Dendritic cell treated with granulocyte-macrophage colony-stimulating factor and Interleukin-4, amounts not matched to agents 40 ng/mL and 50 ng/mL, for 4 days (primary cell): ENCODE measurements at regions not wholly inside any gene's neighbourhood (a gene's known extent, or its start where the extent isn't known, plus 50 kb on each side); places are given as distances from the start of the nearest gene placed in this dataset.
"Not testable (repeated sequence)": the region's sequence is repeated elsewhere in the genome, so short reads cannot be mapped to it uniquely, and the experiment has no call there.

Experiments
- H3K27ac Mint-ChIP-seq: one replicate; pipeline ENCODE4 v1.8.0; 2022; ENCODE audit warnings: mild to moderate bottlenecking, mixed read lengths
- H3K27me3 Mint-ChIP-seq: one replicate; pipeline ENCODE4 v1.8.0; 2022; ENCODE audit warnings: mild to moderate bottlenecking, mixed read lengths
- H3K36me3 Mint-ChIP-seq: one replicate; pipeline ENCODE4 v1.8.0; 2022; ENCODE audit warnings: low read depth, mixed read lengths
- H3K4me1 Mint-ChIP-seq: one replicate; pipeline ENCODE4 v1.8.0; 2022; ENCODE audit warnings: low read depth, mixed read lengths
- H3K4me3 Mint-ChIP-seq: one replicate; pipeline ENCODE4 v1.8.0; 2022; ENCODE audit warnings: mild to moderate bottlenecking, moderate library complexity, mixed read lengths
- H3K9me3 Mint-ChIP-seq: one replicate; pipeline ENCODE4 v1.8.0; 2022; ENCODE audit warnings: mixed read lengths
- intact Hi-C: fragments of 100-400 bp; cut with micrococcal nuclease; formaldehyde crosslinking; loops from one replicate; pipeline ENCODE4 v1.15.0; 2022

DNA sequence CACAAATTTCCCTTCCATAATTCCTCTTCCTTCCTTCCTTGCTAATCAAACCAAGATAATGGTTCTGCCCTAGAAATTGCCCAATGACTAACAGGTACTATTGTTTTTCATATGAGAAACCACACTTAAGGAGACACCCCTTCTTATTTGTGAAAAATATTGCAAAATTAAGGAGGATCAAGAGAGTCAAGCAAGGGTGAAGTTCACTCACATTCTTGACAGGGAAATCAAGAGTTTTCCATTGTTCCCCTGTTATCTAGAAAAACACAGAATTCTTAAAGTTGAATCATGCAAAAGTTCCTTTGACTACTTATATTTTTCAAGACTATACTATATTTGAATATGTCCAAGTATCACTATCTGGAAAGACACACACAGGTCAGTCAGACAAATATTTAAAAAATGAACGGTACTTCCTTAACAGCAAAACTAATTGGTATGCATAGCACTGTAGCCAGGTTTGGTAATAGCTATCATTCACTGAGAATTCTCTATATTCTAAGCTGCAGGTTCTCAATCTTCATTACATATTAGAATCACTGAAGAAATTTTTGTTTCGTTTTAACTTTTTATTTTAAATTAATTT, 897.2 kb downstream of the DIAPH3 start:
- intact Hi-C loops = no loop called here
- Mint-ChIP-seq H3K4me3 (no peak overlapping the region), H3K27me3 (no peaks in the 10 kb centered on the region), H3K36me3 (no peaks in the 10 kb centered on the region), H3K4me1 (no peaks in the 10 kb centered on the region), H3K27ac (no peak overlapping the region), H3K9me3 (no peaks in the 10 kb centered on the region)

DNA sequence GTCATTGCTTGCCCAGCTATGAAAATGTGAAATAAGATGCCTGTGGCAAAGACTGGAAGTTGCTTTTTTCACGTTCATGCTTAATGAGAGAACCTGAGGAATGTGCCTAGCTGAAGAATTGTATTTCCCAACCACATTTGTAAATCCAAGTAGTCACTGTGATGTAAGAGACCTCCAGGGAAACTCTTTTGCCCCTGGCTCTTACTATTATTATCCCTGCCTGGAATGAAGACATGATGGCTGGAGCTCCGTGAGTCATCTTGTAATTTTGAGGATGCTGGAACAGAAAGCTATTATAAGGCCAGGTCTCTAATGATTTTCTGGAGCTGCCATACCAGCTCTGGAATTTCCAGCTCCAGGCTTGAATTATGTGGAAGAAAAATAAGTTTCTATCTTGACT, 894.3 kb downstream of the DIAPH3 start:
- H3K27me3 Mint-ChIP-seq = no peaks in the 10 kb centered on the region
- H3K36me3 Mint-ChIP-seq = no peaks in the 10 kb centered on the region
- intact Hi-C loops = no loop called here
- no peak overlapping the region for H3K27ac Mint-ChIP-seq
- H3K4me3 Mint-ChIP-seq = no peak overlapping the region
- H3K9me3 Mint-ChIP-seq = no peaks in the 10 kb centered on the region
- no peaks in the 10 kb centered on the region for H3K4me1 Mint-ChIP-seq

DNA sequence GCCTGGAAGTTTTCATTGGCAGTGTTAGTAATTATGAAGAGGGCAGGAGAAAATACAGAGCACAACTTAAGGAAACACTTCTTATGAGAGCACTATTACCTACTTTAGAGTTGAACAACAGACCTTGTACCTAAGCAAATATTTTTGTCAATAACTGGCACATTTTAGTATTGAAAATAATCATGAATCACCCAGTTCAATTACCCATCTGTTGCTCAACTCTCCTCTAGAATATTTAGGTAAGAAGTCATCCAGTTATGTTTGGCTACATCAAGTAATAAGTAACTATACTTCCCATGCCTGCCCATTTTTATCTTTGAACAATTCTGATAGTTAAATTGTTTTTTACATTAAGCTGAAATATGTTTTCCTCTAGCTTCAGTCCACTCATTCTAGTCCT, 893.4 kb downstream of the DIAPH3 start:
- H3K9me3 Mint-ChIP-seq = no peaks in the 10 kb centered on the region
- H3K36me3 Mint-ChIP-seq = no peaks in the 10 kb centered on the region
- H3K4me3 Mint-ChIP-seq = no peak overlapping the region
- H3K4me1 Mint-ChIP-seq = no peaks in the 10 kb centered on the region
- intact Hi-C loops = no loop called here
- H3K27ac Mint-ChIP-seq = no peak overlapping the region
- H3K27me3 Mint-ChIP-seq = no peaks in the 10 kb centered on the region

DNA sequence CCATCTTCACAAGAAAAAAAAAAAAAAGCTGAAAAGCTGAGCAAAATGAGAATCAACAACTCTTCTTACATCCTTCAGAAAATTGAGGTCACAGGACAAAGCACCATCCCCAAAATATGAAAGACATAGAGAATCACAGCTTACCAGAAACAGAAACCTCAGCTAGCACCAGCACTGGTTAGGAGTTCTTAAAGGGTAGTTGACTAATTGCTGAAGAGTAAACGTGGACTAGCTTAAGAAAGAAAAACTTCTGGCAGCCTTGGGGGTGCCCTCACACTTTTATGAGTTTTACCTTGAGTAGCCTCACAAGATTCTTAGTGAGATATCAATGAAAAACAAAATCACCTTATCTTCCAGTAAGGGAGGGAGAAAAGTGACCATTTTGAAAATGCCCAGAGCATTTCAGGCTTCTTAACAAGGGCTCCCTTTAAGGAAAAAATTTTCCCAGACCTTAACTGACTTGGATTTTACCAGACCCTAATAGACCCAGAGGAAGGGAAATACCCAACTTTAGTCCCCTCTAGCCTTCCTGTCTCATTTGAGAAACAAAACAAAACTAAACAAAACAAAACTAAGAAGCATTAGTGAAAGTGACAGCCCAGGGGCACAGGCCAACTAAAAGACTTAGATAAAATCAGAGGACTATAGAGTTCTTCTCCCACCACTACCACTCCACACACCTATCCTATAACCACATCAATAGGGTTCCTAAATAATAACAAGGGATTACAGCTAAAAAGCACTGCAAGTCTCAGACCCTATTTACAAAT, 888.6 kb downstream of the DIAPH3 start:
- Mint-ChIP-seq H3K36me3 (no peaks in the 10 kb centered on the region), H3K4me3 (no peak overlapping the region), H3K27ac (no peak overlapping the region), H3K4me1 (no peaks in the 10 kb centered on the region), H3K27me3 (no peaks in the 10 kb centered on the region), H3K9me3 (no peaks in the 10 kb centered on the region)
- intact Hi-C loops = no loop called here

DNA sequence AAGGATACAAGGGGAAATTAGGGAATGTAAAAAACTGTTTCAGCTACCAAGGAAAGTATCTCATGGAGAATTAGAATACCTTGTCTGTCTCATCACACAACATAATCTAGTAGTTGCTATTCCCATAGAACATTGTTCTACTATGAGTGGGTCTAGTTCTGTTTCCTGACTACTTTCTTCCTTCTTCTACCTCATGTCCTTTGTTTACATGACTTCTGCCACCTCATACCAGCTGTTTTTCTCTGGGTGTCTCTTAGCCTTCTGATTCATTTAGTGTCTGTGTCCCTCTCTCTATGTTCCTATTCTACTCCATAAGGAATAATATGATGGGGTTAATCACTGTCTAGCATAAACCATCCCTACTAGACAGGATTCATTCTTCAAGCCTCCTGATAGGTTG, 887.3 kb downstream of the DIAPH3 start:
- no peaks in the 10 kb centered on the region for H3K36me3 Mint-ChIP-seq
- no peaks in the 10 kb centered on the region for H3K27me3 Mint-ChIP-seq
- H3K4me3 Mint-ChIP-seq = no peak overlapping the region
- no peaks in the 10 kb centered on the region for H3K4me1 Mint-ChIP-seq
- no peak overlapping the region for H3K27ac Mint-ChIP-seq
- intact Hi-C loops = no loop called here
- no peaks in the 10 kb centered on the region for H3K9me3 Mint-ChIP-seq

DNA sequence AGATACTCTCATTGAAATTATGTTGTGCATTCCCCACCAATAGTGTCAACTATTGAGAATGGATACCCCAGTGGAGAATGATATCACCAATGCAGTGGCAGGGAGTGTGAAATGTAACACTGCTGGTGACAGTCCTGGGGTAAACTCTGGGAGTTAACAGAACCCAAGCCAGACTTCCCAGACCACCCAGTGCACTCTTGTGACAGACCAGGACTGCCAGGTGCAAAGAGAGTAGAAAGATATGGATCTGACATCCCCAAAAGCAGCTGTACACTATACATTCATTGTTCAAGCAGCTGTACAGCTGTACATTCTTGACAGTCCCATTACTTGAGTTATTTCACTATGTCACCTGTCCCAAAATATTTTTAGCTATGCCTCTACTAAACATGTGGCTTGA, 886.6 kb downstream of the DIAPH3 start:
- Mint-ChIP-seq H3K9me3 (no peaks in the 10 kb centered on the region), H3K4me3 (no peak overlapping the region), H3K27ac (no peak overlapping the region), H3K36me3 (no peaks in the 10 kb centered on the region), H3K27me3 (no peaks in the 10 kb centered on the region), H3K4me1 (no peaks in the 10 kb centered on the region)
- intact Hi-C loops = no loop called here

DNA sequence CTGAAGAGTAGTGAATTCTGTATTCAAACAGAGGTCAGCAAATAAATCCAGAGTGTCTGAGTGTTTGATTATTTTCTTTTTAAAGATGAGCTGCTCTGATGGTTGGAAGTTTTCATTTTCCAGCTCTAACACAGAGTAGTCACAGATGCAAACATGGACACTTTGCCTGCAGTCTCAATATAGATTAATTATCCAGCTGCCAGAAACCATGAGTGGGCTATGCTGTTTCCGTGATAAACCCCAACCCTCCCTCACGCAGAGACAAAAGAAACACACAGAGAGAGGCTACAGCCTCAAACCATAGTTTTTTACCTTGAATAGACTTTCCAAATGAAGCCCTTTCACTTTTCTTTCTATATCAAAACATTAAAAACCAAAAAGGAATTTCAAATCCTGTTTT, 884.7 kb downstream of the DIAPH3 start:
- Mint-ChIP-seq H3K4me1 (no peaks in the 10 kb centered on the region), H3K4me3 (no peak overlapping the region), H3K36me3 (no peaks in the 10 kb centered on the region), H3K27me3 (no peaks in the 10 kb centered on the region), H3K27ac (no peak overlapping the region), H3K9me3 (no peaks in the 10 kb centered on the region)
- intact Hi-C loops = no loop called here

DNA sequence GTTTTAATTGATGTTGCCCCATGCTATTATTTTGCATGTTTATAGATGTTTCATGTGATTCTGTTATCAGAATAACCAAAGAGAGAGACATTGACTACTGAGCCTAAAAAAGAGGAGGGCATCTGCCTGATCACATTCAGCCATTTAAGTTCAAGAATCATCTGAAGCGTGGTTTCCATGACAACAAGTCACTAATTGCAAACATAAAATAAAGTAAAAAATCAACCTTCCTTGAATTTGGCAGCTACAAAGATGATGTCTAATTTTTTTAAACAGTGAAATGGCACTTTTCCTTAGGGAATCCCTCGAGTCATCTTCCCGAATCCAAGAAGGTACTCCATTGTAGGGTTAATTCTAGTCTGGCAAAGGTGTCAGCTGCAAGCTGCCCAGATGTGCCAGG, 884.2 kb downstream of the DIAPH3 start:
- Mint-ChIP-seq H3K4me1 (no peaks in the 10 kb centered on the region), H3K27ac (no peak overlapping the region), H3K9me3 (no peaks in the 10 kb centered on the region), H3K4me3 (no peak overlapping the region), H3K36me3 (no peaks in the 10 kb centered on the region), H3K27me3 (no peaks in the 10 kb centered on the region)
- intact Hi-C loops = no loop called here

DNA sequence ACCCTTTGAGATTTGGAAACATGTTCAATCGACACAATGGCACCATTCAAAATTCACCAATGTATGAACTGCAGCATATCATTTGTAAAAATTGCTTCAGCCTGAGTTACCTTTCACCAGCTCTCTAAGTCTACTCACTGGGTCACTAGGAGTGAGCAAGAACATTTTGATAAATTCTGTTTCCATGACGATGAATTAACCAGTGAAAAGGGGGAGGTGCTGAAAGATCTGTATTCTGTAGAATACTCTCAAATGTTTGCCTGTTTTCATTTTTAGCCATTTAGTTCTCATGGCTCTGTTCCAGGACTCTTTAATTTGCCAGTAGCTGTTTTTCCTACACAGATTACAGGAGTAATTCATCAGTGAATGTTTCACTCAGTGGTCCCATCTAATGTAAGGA, 883.4 kb downstream of the DIAPH3 start:
- H3K4me1 Mint-ChIP-seq = no peaks in the 10 kb centered on the region
- intact Hi-C loops = no loop called here
- no peak overlapping the region for H3K27ac Mint-ChIP-seq
- no peaks in the 10 kb centered on the region for H3K27me3 Mint-ChIP-seq
- H3K4me3 Mint-ChIP-seq = no peak overlapping the region
- H3K36me3 Mint-ChIP-seq = no peaks in the 10 kb centered on the region
- H3K9me3 Mint-ChIP-seq = no peaks in the 10 kb centered on the region

DNA sequence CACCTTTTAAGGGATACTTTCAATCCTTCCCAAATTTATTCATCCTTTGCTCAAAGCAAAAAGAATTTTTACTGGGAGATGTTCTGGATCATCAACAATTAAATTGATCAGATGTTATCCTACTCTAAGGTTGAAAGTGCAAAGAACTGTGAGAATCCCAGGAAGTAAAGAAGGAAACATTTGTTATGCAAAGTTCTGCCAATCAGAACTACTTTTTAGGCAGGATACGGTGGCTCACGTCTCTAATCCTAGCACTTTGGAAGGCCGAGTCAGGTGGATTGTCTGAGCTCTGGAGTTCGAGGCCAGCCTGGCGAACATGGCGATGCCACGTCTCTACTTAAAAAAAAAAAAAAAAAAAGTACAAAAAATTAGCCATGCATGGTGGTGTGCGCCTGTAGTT, 882.3 kb downstream of the DIAPH3 start:
- no peak overlapping the region for H3K27ac Mint-ChIP-seq
- no peaks in the 10 kb centered on the region for H3K4me1 Mint-ChIP-seq
- intact Hi-C loops = no loop called here

DNA sequence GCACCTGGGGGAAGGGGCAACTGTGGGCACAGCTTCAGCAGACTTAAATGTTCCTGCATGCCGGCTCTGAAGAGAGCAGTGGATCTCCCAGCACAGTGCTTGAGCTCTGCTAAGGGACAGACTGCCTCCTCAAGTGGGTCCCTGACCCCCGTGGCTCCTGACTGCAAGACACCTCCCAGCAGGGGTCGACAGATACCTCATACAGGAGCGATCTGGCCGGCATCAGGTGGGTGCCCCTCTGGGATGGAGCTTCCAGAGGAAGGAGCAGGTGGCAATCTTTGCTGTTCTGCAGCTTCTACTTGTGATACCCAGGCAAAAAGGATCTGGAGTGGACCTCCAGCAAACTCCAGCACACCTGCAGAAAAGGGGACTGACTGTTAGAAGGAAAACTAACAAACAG, 871.5 kb downstream of the DIAPH3 start:
- H3K4me1 Mint-ChIP-seq, H3K27ac Mint-ChIP-seq, H3K36me3 Mint-ChIP-seq, intact Hi-C loops, H3K4me3 Mint-ChIP-seq, H3K27me3 Mint-ChIP-seq: not testable (repeated sequence)
- H3K9me3 Mint-ChIP-seq = peaks cover 17% of the 10 kb centered on the region

More for the DNA sequence above, 882.3 kb downstream of the DIAPH3 start:
- Mint-ChIP-seq H3K27me3 (no peaks in the 10 kb centered on the region), H3K36me3 (no peaks in the 10 kb centered on the region), H3K4me3 (no peak overlapping the region), H3K9me3 (no peaks in the 10 kb centered on the region)

DNA sequence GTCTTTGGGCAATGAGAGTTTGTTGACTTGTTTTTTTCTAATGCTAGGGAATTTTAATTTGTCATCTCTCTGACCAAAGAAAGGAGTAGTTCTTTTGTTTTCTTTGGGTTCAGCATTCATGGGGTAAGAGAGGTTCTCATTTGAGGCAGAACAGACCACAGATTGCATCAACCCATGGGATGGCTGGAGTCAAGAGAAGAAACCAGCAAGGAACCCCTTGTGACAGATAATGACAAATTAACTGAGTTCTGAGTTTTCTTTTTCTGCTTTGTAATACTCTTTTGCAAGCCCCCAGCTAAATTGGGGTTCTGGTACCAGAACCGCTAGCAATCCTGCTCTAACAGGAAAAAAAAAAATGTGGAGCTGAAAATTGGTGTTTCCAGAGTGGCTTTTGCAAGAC, 864.1 kb downstream of the DIAPH3 start:
- Mint-ChIP-seq H3K27me3 (no peaks in the 10 kb centered on the region), H3K36me3 (no peaks in the 10 kb centered on the region), H3K4me3 (no peak overlapping the region), H3K4me1 (no peaks in the 10 kb centered on the region), H3K9me3 (peaks cover 6% of the 10 kb centered on the region), H3K27ac (no peak overlapping the region)
- intact Hi-C loops = no loop called here

DNA sequence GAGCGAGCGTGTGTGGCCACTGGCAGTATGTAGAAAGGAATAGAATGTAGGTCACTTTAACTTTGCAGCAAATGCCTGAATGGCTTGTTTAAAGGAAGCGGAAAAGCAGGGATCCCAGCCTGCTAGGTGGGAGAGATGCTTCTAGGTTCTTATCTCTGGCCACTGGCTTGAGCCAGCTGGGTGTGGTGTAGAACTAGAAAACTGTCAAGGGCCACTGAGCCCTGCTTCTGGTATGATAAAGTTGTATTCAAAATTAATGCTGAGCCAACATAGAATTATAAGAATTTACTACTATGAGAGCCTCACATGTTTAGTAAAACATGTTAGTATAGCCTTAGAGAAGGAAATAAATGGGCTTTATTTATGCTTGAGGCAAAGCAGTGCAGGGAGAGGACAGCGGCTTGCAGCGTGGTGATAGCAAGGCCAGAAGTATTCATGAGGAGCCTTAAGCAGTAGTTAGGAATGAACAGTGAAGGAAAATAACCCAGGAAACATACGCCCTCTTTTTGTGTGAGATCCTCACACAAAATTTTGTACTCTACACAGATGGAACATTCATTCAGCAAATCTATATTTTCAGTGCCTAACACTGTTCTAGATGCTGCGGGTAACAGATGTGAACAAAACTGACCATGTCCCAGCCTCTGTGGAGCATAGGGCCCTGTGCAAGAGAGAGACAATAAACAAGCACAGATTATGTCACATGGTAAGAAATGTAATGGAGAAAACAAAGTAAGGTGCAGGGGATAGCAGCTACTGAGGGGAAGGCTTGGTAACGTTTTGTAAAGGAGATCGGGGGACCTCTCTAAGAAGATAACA, 863.2 kb downstream of the DIAPH3 start:
- Mint-ChIP-seq H3K9me3 (no peaks in the 10 kb centered on the region), H3K27me3 (no peaks in the 10 kb centered on the region), H3K27ac (no peak overlapping the region), H3K4me3 (no peak overlapping the region), H3K4me1 (no peaks in the 10 kb centered on the region), H3K36me3 (no peaks in the 10 kb centered on the region)
- intact Hi-C loops = no loop called here

DNA sequence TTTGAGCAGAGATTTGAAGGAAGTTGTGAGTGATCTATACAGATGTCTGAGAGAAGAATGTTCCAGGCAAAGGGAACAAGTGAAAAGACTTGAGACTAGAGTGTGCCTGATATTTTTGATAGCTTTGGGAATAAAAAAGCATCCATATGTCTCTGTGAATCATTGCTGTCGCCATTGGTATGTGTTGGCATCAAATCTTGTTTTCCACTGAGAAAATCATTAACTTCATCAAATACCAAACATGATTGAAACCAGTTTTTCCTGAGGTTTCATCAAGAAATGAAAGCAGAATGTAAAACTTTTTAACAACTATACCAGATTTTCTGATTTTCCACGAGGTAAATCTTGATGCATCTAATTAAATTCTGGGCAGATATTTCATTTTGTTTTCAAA, 862.6 kb downstream of the DIAPH3 start:
- no peak overlapping the region for H3K4me3 Mint-ChIP-seq
- no peaks in the 10 kb centered on the region for H3K4me1 Mint-ChIP-seq
- no peaks in the 10 kb centered on the region for H3K36me3 Mint-ChIP-seq
- intact Hi-C loops = no loop called here
- no peaks in the 10 kb centered on the region for H3K9me3 Mint-ChIP-seq
- no peaks in the 10 kb centered on the region for H3K27me3 Mint-ChIP-seq
- no peak overlapping the region for H3K27ac Mint-ChIP-seq
